HG02642 (cell line): ENCODE measurements at regions not wholly inside any gene's neighbourhood (a gene's known extent, or its start where the extent isn't known, plus 50 kb on each side); places are given as distances from the start of the nearest gene placed in this dataset.

Experiments used
- ATAC-seq: cut with Tn5 transposase; IDR thresholded peaks from one replicate; pipeline ENCODE4 v1.9.1; 2021; ENCODE audit warnings: mild to moderate bottlenecking; ENCODE audit not compliant: unreplicated experiment, poor library complexity

DNA sequence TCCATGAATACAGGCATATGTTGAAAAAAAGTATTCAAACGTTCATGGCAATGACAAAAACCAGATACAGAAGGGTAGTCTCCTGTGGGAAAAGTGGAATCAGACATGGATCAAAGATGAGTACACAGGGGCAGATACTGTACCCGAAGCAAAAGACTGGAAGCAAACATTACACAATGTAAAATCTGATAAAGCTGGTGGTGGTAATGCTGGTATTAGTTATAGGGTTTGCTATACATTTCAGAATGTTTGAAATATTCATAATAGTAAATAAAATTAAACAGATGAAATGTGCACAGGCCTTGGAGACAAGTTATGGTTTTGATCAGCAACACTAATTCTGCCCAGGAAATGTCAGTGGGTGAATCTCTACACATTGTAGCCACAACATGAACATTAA, 607.6 kb downstream of the SOX6 start:
- ATAC-seq, result no peak

DNA sequence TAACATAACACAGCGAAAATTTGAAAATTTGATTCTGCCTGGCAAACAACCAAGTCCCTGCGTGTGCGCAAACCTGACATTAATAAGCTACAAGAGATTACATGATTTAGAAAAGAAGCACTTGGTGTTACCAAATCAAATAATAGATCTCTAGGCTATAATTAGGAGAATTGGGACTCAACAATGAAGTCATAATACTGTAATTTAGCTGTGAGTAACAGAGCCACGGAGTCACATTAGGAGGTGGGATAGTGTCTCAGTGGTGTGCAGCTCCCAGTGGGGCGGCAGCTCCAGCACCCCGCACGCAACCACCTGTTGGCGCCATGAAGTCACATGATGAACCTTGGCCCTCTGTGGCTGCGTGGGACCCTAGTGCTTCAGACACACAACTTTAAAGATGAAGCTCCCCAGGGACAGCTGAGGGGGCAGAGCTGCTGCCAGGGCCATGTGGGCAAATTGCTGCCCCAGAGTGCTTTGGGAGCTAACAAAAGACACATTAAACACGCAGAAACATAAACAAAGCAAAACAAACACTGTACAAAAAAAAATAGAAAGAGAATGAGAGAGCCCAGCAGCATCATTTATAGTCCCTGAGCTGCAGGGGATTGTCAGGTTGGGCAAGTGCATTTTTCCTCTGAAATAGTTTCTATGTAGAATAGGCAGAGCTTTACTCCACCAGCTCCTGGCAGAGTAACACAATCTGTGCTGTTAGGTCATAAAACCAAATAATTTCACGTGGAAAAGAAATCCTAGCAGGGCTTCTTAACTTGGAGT, 605.6 kb downstream of the SOX6 start:
- ATAC-seq, result no peak

DNA sequence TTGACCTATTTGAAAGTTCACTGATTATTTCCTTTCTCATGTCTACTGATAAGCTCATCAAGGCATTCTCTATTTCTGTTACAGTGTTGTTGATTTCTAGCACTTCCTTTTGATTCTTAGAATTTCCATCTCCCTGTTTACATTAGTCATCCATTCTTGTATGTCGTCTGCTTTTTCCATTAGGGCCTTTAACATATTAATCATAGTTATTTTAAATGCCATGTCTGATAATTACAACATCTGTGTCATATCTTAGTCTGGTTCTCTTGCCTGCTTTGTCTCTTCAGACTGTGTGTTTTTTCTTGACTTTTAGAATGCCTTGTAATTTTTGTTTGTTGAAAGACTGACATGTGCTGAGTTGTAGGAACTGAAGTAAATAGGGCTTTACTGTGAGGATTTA, 602.1 kb downstream of the SOX6 start:
- ATAC-seq, result no peak

DNA sequence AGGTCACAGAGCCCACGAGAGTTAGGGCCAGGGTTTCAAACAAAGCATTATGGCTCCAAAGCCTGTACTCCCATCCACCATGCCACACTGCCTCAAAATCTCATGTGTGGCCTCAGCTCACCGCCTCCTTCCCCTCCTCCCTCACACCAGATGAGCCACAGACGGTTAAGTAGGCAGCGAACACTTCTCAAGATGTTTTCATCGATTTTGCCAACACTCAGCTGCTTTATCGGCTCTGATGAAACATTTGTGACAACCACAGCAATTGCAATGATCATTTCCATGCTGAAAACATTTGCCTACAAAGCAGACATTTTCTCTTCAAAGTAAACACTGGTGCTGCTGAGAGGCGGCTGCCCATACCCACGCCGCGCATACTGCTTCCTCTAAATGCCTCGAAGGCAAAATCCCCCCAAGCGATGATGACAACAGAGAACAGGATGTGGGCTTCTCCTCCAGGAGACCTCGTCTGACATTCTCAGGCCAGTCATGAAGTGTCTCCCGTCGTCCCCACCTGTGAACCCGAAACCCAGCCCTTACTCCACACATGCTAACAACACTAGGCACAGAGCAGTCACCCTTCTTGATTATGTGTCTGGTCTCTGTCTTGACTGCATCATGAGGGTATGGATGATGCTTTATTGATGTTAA, 599.2 kb downstream of the SOX6 start:
- ATAC-seq, result no peak

DNA sequence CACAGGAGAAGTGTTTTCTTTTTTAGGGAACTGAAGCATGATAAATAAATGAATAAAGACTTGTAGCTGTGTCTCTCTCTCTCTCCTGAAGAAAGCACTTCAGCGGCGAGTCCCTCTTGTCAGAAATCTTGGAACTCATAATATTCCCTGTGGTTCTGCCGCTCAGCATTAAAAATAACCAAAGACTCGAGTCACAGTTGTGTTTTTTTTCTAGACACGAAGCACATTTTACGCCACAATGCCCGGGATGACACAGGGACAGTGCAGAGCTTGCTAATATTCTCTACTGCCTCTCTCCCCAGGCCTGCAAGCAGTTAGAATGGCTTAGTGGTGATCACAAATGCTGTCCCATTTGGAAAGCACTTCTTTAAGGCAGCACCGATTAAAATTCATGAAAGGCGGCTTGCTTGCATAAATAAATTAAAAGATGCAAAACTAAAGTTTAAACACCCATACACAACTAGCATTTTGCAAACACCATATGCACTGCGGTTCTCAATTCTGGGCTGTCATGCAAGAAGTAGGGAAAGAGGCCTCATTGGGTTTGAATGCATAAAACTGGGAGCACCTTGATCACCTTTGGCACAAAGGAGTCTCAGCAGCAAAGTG, 597.4 kb downstream of the SOX6 start:
- no peak for ATAC-seq

DNA sequence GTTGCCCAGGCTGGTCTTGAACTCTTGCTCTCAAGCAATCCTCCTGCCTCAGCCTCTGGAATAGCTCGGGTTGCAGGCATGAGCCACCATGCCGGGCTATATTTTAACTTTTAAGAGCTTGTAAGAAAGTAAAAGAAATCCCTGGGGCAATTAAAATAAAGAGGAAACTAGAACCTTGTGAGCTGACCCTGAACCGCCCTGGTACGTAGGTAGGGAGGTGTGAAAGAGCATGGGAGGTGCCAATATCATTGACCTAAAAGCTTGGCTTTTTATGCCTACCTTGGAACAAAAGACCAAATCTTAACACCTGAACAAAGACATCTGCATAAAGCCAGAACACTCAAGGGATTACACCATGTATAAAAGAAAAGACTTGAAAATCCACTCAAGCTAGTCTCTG, 595.1 kb downstream of the SOX6 start:
- no peak for ATAC-seq

DNA sequence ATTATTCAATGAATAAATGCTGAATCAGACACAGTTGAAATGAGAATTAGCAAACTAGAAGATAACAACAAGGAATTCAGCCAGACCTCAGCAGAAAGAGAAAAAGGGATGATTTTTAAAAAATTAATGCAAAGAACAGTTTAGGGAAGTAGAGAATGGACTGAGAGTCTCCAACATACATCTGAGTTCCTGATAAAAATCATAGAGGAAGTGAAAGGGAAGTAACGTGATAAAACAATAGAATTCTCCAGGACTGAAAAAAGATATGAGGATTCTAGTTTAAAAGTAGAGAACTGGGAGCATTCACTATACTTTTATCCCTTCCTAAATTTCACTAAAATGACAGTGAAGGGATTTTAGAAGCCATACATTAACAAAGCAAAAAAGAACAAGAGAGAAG, 592.0 kb downstream of the SOX6 start:
- no peak for ATAC-seq

DNA sequence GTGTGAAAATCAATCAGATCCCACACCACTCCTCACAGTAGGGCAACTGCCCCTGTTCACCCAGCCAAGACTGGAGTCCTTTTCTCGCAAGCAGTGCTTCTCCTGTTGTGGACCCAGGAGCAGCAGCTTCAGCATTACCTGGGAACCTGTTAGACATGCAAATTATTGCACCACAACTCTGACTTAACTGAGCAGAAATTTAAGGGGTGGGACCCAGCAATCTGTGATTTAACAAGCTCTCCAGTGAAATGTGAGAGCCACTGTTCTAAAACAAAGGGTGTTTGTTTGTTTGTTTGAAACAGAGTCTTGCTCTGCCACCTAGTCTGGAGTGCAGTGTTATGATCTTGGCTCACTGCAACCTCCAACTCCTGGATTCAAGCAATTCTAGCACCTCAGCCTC, 591.4 kb downstream of the SOX6 start:
- ATAC-seq, result no peak

DNA sequence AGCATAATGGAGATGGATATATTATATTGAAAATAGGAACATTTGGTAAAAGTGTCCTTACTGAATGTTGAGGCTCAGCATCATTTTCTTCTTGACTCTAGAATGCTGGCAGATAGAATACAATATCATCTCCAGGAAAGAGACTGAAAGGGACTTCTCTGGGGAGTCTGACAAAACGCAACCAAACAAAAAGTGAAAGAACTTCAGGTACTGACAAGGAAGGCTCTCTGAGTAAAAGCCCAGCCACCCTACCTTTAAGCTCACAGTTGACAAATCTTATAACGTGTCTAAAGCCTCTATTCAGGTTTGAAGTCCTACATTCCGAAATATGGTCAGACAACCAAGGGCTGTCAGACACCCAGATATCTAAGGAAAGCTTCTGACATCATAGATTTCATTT, 590.8 kb downstream of the SOX6 start:
- no peak for ATAC-seq

DNA sequence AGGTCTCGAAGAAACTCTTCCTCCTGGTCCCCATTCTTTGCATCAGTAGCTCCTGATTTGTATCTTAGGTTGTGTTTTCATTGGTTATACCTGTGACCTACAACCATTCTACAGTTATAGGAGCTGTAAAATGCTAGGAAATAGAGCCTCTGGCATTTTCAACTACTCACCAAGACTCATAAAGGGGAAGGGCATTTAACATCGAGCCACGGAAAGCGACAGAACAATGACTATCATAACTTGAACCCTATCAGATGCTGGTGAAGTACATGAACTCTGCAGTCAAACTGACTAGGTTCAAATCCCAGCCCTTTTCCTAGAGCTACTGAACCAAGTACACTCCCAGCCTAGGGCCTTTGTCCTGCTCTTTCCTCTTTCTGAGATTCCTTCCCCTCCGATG, 588.0 kb downstream of the SOX6 start:
- ATAC-seq, result no peak

DNA sequence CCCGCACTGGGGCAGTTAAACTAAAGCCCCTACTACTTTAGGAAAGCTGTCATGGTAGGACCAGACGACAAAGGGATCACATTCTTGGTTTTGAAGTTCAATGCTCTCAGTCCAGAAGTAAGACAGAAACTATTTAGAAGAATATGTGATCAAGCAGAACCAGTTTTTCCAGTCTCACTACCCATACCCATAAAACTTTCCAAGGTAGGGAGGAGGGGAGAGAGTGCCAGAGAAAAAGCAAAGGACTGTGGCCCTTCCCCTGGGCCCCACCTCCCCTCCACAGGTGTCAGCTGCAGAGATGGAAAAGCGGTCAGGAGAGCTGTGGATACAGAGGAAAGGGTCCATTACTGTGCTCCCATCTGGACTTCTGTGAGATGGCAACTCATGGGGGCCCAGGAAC, 587.1 kb downstream of the SOX6 start:
- ATAC-seq, result no peak

DNA sequence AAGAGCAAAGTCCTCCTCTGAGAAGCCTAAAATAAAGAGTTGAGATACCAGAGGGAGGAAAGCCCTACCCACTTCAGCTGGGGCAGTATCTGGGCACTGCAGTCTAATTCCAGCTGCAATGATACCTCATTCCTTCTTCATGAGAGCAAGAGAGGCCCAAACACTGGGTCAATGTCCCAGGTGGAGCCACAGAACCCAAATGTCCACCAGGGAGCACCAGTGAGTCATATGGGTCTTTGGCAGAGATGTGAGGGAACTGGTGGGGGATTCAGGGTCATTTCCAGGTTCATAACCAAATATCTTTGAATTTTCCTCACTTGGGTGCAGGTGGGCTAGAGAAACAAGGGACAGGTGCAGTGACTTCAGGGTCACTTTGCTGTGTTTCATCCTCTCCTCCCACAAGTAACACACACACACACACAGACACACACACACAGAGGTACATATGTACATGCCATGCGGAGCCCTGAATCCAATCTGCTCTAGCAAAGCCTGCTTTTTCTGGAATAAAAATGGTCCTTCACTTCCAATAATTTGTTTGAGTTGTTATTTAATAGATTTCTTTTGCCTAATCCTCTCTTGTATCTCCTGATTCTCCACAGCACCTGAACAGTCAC, 585.4 kb downstream of the SOX6 start:
- ATAC-seq, result peak; percentile 68

DNA sequence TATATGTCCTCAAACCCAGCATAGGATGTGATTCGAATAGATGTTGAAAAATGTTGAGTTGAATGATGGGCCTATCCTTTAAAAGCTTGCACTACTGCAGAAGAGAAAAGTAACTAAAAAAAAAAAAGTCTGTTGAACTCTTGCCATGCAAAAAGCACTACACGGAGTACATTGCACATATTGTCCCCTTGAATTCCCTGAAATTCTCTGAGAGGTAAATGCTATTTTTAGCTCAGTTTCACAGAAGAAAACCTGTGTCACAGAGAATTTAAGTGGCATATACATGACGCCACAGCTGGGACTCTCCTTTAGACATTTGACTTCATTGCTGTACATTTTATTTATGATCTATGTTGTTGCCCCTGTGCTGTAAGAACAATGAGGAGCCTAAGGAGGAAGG, 583.8 kb downstream of the SOX6 start:
- ATAC-seq, result no peak

DNA sequence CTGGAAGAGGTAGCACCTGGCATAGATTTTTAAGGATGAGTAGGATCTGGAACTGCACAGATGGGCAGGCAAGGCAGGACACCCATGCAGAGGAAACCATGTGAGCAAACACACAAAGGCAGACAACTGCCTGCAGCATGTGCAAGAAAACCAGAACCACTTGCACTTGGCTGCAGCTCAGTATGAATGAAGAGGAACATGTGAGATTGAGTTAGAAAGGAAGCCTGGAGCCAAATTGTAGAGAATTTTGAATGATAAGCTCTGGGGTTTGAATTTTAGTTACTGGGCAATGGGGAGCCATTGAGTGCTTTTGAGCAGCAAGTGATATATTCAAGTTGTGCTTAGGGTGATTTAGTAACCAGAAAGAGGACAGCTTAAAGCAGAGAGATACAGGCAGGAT, 583.4 kb downstream of the SOX6 start:
- no peak for ATAC-seq

DNA sequence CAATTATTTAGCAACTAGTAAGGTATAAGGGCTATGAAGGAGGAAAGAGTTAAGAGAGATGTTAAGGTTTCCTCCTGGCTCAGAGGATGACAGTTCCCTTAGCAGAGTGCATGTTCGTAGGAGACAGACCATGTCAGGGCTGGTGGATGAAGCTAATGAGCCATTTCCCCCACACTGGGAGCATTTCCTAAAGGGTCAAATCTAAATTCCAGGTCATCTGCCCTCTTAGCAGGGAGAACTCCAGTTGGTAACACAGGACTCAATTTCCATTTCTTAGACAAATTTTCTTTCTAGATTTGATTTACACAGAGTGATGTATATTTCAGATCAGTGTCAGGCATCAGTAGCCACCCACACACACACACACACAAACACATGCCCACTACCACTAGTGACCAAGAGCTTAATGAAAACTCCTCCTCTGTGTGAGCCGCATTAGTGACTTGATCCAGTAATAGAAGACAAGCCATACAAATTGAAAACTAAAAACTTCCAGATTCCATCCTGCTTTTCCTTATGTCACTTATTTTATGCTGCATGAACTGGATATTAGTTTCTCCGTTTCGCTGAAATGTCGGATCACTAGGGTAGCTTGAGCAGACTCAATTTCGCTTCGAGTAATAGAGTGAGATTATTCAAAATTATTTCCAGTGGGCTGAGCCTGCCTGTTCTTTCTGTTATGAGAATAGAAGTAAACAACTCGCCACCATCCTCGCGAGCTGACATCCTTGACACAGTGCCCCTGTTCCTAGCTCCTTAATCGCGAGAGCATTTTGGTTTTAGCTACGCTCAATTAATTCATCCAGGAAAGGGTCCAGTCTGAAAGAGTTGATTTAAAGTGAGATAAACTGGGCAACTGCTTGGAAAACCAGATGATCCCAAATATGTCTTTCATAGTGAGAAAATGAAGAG, 582.6 kb downstream of the SOX6 start:
- ATAC-seq, result no peak

DNA sequence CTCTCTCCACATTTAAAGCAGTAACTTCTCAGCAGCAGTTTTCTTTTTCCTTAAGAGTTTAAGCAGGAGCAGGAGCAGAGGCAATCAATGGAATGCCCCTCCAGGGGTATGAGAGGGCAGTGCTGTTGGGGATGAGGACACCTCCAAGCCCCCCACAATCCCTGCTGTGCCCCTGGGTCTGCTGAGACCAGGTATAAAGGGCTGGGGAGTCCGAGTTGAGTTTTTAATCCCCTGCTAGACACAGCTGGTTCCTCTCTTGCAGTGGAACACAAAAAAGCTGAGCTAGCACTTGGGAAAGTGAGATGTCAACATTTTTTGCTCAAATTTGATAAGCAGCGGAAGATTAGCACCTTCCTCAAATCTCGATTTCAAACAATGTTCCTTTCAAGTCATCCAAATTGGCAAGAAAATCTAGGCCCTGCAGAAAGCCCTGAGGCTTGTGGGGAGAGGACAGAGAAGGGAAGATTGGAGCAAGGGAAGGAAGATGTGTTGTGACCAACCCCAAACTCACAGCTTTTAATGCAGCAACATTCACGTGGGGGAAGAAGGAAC, 581.9 kb downstream of the SOX6 start:
- no peak for ATAC-seq

DNA sequence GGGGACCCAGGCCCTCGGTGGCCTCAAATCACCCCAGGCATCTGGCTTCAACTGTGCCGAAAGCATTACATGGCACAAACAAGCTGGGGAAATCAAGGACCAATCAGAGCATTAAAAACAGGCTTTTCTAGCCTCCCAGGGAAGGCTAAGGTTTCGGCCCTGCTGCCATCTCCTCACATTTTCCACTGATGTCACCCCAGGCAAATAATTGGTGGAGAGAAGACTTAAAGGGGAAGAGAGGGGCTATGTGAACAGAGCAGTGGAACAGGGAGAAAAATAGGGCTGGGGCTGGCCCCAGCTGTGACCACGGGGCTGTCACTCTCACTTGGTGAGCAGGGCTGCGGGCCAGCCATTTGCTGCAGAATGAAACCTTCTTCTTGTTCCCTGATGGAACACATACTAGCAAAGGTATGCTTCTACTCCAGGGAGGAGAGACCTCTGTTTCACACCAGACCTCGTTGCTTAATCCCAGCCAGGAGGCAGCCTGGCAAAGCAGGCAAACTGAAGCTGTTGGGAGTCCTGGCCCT, 581.3 kb downstream of the SOX6 start:
- no peak for ATAC-seq

DNA sequence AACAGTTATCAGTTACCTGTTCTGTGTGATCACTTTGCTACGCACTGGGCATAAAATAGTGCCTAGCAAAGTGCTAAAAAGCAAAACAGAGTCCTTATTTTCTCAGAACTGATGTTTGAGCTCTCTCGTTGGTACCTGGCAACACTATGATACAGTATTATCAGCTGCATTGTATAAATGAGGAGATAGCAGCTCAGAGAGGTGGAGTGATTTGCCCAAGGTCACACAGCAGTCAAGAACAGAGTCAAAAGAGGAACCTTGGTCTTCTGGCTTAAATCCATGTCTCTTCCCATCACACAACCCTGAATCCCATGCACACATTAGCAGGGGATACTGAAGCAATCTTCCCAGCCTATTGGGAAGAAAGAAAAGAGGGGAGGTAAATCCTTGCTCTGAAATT, 580.5 kb downstream of the SOX6 start:
- ATAC-seq, result no peak

DNA sequence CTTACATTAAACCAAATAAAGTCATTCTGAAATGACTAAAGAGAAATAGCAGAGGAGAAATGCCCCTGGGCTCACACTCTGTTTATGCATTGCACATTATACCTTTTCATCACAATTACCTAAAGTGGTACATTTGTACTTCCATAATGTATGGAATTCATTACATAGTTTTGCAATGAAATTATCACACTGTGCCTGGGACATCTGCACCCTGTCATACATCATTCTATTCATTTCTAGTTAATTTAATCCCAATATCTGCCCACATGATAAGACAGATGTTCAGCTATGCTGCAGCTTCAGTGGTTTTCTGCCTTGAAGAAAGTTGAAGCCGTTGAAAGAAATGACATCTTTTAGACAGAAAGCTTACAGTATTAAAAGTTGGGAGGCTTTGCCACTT, 580.0 kb downstream of the SOX6 start:
- no peak for ATAC-seq

DNA sequence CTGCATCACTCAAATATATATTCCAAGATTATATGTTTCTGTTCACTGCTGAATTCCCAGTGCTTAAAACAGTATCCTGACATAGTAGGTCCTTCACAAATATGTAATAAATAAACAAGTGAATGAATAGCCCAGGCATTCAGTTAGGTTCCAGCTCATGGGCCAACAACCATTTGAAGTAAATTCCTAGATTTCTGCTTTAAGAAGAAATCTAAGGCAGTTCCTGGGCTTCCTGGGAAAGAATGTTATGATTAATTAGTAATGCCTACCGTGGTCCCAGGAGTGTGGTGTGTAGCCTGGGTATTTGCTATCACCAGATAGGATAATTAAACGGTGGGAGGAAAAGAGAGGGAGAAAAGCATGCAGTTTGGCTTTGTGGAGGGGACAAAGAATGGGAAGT, 576.8 kb downstream of the SOX6 start:
- ATAC-seq, result no peak
